ENCODE measurements at regions not wholly inside any gene's neighbourhood (a gene's known extent, or its start where the extent isn't known, plus 50 kb on each side); places are given as distances from the start of the nearest gene placed in this dataset.

DNA sequence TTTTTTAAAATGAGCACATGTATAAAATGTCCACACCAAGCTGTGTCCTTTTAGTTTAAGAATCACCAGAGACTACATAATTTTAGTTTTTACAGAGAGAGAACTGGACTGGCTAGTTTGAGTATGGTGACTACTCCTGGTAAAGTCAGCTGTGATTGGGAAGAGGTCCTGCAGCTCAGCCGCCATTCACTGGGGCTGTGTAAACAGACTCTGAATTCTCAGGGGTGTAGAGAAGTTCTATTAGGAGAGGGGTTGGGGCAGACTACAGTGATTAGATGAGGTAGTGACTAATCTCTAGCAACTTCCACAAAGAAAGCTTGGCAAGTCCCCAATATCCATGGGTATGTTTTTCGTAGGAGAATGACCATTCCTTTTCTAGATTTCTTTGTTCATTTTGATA, 341.2 kb upstream of the MAP3K7 start:
- H4K20me1 ChIP-seq (replicated peaks in 1 of 2; ENCODE audit: control insufficient read depth in 1 of 2, insufficient read depth in 2 of 2, low read length in 2 of 2): no peaks in the 10 kb centered on the region
- H3K4ac ChIP-seq (replicated peaks; ENCODE audit: insufficient read length, low read depth, low read length): no peak overlapping the region
- peaks cover 0 to 3% (median 0%) of the 10 kb centered on the region in 4 experiments; a peak in 1 of 7 replicates for H3K4me1 ChIP-seq (replicated peaks in 1 of 4; ENCODE audit: control insufficient read depth in 3 of 4, insufficient read depth in 4 of 4, low read length in 3 of 4)
- H4K91ac ChIP-seq (replicated peaks; ENCODE audit: insufficient read length, low read length): no peak overlapping the region
- H2BK12ac ChIP-seq (ENCODE audit: low read depth, low read length): no peak overlapping the region
- no peaks in the 10 kb centered on the region for H3K79me1 ChIP-seq (ENCODE audit: low read depth, low read length)
- no peak overlapping the region for H3K9ac ChIP-seq (replicated peaks in 1 of 4; ENCODE audit: extremely low read depth in 1 of 4, low read depth in 3 of 4, low read length in 3 of 4)
- no peaks in the 10 kb centered on the region for H3K23me2 ChIP-seq (ENCODE audit: low read depth, low read length)
- ChIA-PET POLR2A (ENCODE audit: partially characterized antibody) (no interaction called here), CTCF (ENCODE audit: partially characterized antibody) (interaction anchor here (1.3 to 3.8 kb wide), 2 partner anchors 12 to 294 kb away, joined by 3 to 17 read pairs; no protein-coding TSS in a partner anchor)
- H3K18ac ChIP-seq (ENCODE audit: extremely low read depth, low read length): no peak overlapping the region
- 85% methylated on average over 2 of the region's 2 CpGs; no CpG with 5 or more reads in 1 of the 2 experiments for WGBS, 2 experiments (ENCODE audit: extremely low coverage in 1 of 2, insufficient coverage in 1 of 2, insufficient read length in 1 of 2, insufficient replicate concordance in 2 of 2, low coverage in 1 of 2, low lambda C conversion rate in 2 of 2, missing lambda C conversion rate in 1 of 2)
- H3K9me3 ChIP-seq (ENCODE audit: insufficient read depth in 2 of 2, low read depth in 1 of 2, low read length in 1 of 2): no peaks in the 10 kb centered on the region
- H2BK5ac ChIP-seq (ENCODE audit: low read depth, low read length): no peak overlapping the region
- H3K4me2 ChIP-seq (ENCODE audit: insufficient read depth in 1 of 2, low read depth in 2 of 2, low read length in 2 of 2): no peak overlapping the region
- H3K36me3 ChIP-seq (ENCODE audit: control insufficient read depth in 2 of 4, insufficient read depth in 4 of 4, low read length in 3 of 4): no peaks in the 10 kb centered on the region
- H2AK5ac ChIP-seq (ENCODE audit: low read depth, low read length): no peak overlapping the region
- no peak overlapping the region for H3K27ac ChIP-seq (ENCODE audit: low read depth, low read length)
- no peak overlapping the region for H3K14ac ChIP-seq (ENCODE audit: insufficient read length)
- no peak overlapping the region for H2BK120ac ChIP-seq (replicated peaks; ENCODE audit: low read depth, low read length)
- no peak overlapping the region for H2AFZ ChIP-seq (ENCODE audit: low read length)
- H2BK20ac ChIP-seq (ENCODE audit: low read length): no peak overlapping the region
- FAIRE-seq (no peak), DNase-seq (ENCODE audit: low read depth in 1 of 2, low spot score in 2 of 2) (no peak)
- TF ChIP-seq KDM1A (IDR thresholded peaks at IDR 0.05; ENCODE audit: borderline replicate concordance, low read length): no peak
- no peak for TF ChIP-seq BRCA1 (IDR thresholded peaks at IDR 0.05; ENCODE audit: low read depth, low read length)
- H3K56ac ChIP-seq (replicated peaks; ENCODE audit: insufficient read length, low read depth, low read length): no peak overlapping the region
- no peaks in the 10 kb centered on the region for H3K27me3 ChIP-seq (replicated peaks in 1 of 4; ENCODE audit: control insufficient read depth in 3 of 4, extremely low read depth in 1 of 4, insufficient read depth in 3 of 4, low read length in 3 of 4)
- no peak overlapping the region for H4K5ac ChIP-seq (ENCODE audit: insufficient read length, low read depth, low read length)
- no peak overlapping the region for H3K4me3 ChIP-seq (ENCODE audit: extremely low read depth in 1 of 4, insufficient read depth in 2 of 4, low read depth in 3 of 4, low read length in 4 of 4)
- H3K23ac ChIP-seq (ENCODE audit: insufficient read length): no peak overlapping the region
- no peak overlapping the region for H4K8ac ChIP-seq (ENCODE audit: extremely low read depth, insufficient read depth, low read length)
- no peaks in the 10 kb centered on the region for H3K79me2 ChIP-seq (ENCODE audit: control insufficient read depth in 1 of 2, insufficient read depth in 2 of 2, low read length in 2 of 2)
- no peak overlapping the region for H2BK15ac ChIP-seq (ENCODE audit: low read length)

Measured in H1 (cell line).